IMR-90 (cell line): ENCODE measurements at regions not wholly inside any gene's neighbourhood (a gene's known extent, or its start where the extent isn't known, plus 50 kb on each side); places are given as distances from the start of the nearest gene placed in this dataset.

Source experiments
- ATAC-seq: fragments of 200-7000 bp; cut with Tn5 transposase; 2 replicates; pipeline ENCODE4 v1.9.1; 2020; ENCODE audit warnings: low read depth, mild to moderate bottlenecking, moderate library complexity
- BruUV-seq: library from RNA; stranded (reverse); fragments of 400-500 nt; replicated peaks from 2 replicates; lab custom pipeline; 2021; lab: Mats Ljungman, UMichigan
- CTCF ChIA-PET: fragments of 300-600 bp; formaldehyde crosslinking; extraction: SDS; loops from one replicate; lab custom pipeline; 2021; ENCODE audit warnings: antibody characterized with exemption; lab: Yijun Ruan, JAX
- POLR2A ChIA-PET: fragments of 300-600 bp; sonication (Branson Sonifier 250); formaldehyde crosslinking; loops from one replicate; lab custom pipeline; 2022; ENCODE audit warnings: antibody characterized with exemption; ENCODE audit not compliant: unreplicated experiment; lab: Charles Lee
- DNase-seq: peaks from one replicate; pipeline ENCODE4 v3.0.0; 2013
- H2AFZ ChIP-seq: replicated peaks from 2 replicates; pipeline ENCODE3; 2013; ENCODE audit warnings: low read length, mild to moderate bottlenecking; ENCODE audit not compliant: poor library complexity
- H2AK5ac ChIP-seq: 2 replicates; pipeline ENCODE4 v1.6.1; 2013; ENCODE audit warnings: low read depth, low read length, inconsistent platforms
- H2AK9ac ChIP-seq: replicated peaks from 2 replicates; pipeline ENCODE3; 2013; ENCODE audit warnings: mild to moderate bottlenecking, low read depth, low read length, moderate library complexity; ENCODE audit not compliant: poor library complexity
- H2BK120ac ChIP-seq: 2 replicates; pipeline ENCODE4 v1.6.1; 2013; ENCODE audit warnings: low read depth, low read length, inconsistent platforms
- H2BK15ac ChIP-seq: 3 replicates; pipeline ENCODE4 v1.6.1; 2013; ENCODE audit warnings: low read depth, low read length, inconsistent platforms
- H2BK20ac ChIP-seq: 2 replicates; pipeline ENCODE4 v1.6.1; 2013; ENCODE audit warnings: low read depth, mild to moderate bottlenecking, inconsistent platforms, low read length, moderate library complexity
- H2BK5ac ChIP-seq: 2 replicates; pipeline ENCODE4 v1.6.1; 2013; ENCODE audit warnings: mild to moderate bottlenecking, low read depth, low read length, inconsistent platforms; ENCODE audit not compliant: poor library complexity, severe bottlenecking
- H3K14ac ChIP-seq: replicated peaks from 2 replicates; pipeline ENCODE4 v1.6.1; 2013; ENCODE audit warnings: low read depth, low read length, inconsistent platforms
- H3K18ac ChIP-seq: 2 replicates; pipeline ENCODE4 v1.6.1; 2013; ENCODE audit warnings: low read depth, low read length, control low read depth
- H3K23ac ChIP-seq: 2 replicates; pipeline ENCODE4 v1.6.1; 2013; ENCODE audit warnings: low read depth, low read length, inconsistent platforms
- H3K27ac ChIP-seq: 2 replicates; pipeline ENCODE4 v1.5.1; 2013; ENCODE audit warnings: mild to moderate bottlenecking, control low read depth, low read length; ENCODE audit not compliant: insufficient read depth
- H3K27me3 ChIP-seq: 2 replicates; pipeline ENCODE4 v1.6.1; 2013; ENCODE audit warnings: low read length; ENCODE audit not compliant: control insufficient read depth, insufficient read depth
- H3K36me3 ChIP-seq: 2 replicates; pipeline ENCODE4 v1.6.1; 2013; ENCODE audit warnings: low read length, mixed read lengths; ENCODE audit not compliant: control insufficient read depth, insufficient read depth
- H3K4ac ChIP-seq: 2 replicates; pipeline ENCODE4 v1.6.1; 2013; ENCODE audit warnings: low read depth, low read length, inconsistent platforms
- H3K4me1 ChIP-seq: 2 replicates; pipeline ENCODE4 v1.6.1; 2013; ENCODE audit warnings: low read length, mixed read lengths; ENCODE audit not compliant: control insufficient read depth, insufficient read depth
- H3K4me2 ChIP-seq: 2 replicates; pipeline ENCODE4 v1.6.1; 2013; ENCODE audit warnings: low read depth, mild to moderate bottlenecking, control low read depth, low read length, moderate library complexity
- H3K4me3 ChIP-seq: 2 replicates; pipeline ENCODE4 v1.5.1; 2013; ENCODE audit warnings: low read depth, mild to moderate bottlenecking, control low read depth, low read length, moderate library complexity; ENCODE audit not compliant: insufficient read depth
- H3K56ac ChIP-seq: 2 replicates; pipeline ENCODE4 v1.6.1; 2013; ENCODE audit warnings: low read length, inconsistent platforms; ENCODE audit not compliant: insufficient read depth; ENCODE audit errors: extremely low read depth
- H3K79me1 ChIP-seq, 2 experiments: 2 replicates each; pipeline ENCODE4 v1.6.1; 2013; ENCODE audit warnings: low read length in 2 of 2, inconsistent platforms in 1 of 2, low read depth in 1 of 2
- H3K9ac ChIP-seq: 2 replicates; pipeline ENCODE4 v1.6.1; 2013; ENCODE audit warnings: low read depth, low read length, control low read depth
- H3K9me1 ChIP-seq: 2 replicates; pipeline ENCODE4 v1.6.1; 2013; ENCODE audit warnings: low read length, inconsistent platforms; ENCODE audit not compliant: insufficient read depth
- H3K9me3 ChIP-seq: 2 replicates; pipeline ENCODE4 v1.6.1; 2013; ENCODE audit warnings: low read length; ENCODE audit not compliant: control insufficient read depth, insufficient read depth
- H4K20me1 ChIP-seq: 2 replicates; pipeline ENCODE4 v1.6.1; 2013; ENCODE audit warnings: low read length, inconsistent platforms; ENCODE audit not compliant: insufficient read depth
- H4K5ac ChIP-seq: 2 replicates; pipeline ENCODE4 v1.6.1; 2013; ENCODE audit warnings: mild to moderate bottlenecking, low read depth, low read length, control low read depth
- H4K8ac ChIP-seq, 2 experiments: 2 replicates each; pipeline ENCODE4 v1.6.1; 2013; ENCODE audit warnings: low read depth in 2 of 2, low read length in 2 of 2, control low read depth in 1 of 2, inconsistent platforms in 1 of 2
- H4K91ac ChIP-seq: 2 replicates; pipeline ENCODE4 v1.6.1; 2013; ENCODE audit warnings: low read depth, low read length, inconsistent platforms; ENCODE audit not compliant: insufficient read depth
- CHD1 ChIP-seq: IDR thresholded peaks from 2 replicates; pipeline ENCODE4 v1.6.1; 2012; ENCODE audit warnings: low read depth, low read length, improper control_type of control experiment
- MAFK ChIP-seq: IDR thresholded peaks from 2 replicates; pipeline ENCODE4 v1.6.1; 2012; ENCODE audit warnings: low read depth, low read length, improper control_type of control experiment
- POLR2A ChIP-seq: IDR thresholded peaks from 2 replicates; pipeline ENCODE4 v1.6.1; 2012; ENCODE audit warnings: mild to moderate bottlenecking, low read depth, low read length
- RCOR1 ChIP-seq: IDR thresholded peaks from 2 replicates; pipeline ENCODE4 v1.6.1; 2012; ENCODE audit warnings: mild to moderate bottlenecking, low read length, improper control_type of control experiment; ENCODE audit not compliant: insufficient replicate concordance
- SMC3 ChIP-seq: fragments of 150-350 bp; IDR thresholded peaks from 2 replicates; pipeline ENCODE4 v1.6.1; 2016; ENCODE audit warnings: low read depth, mild to moderate bottlenecking, antibody characterized with exemption, low read length, moderate library complexity
- WGBS, 2 experiments: methylation state at CpG; one replicate each; pipeline versions ENCODE4 v1.1.5 to v1.1.7; 2013; ENCODE audit warnings: missing lambda C conversion rate in 2 of 2; ENCODE audit not compliant: insufficient read length in 1 of 2; ENCODE audit errors: extremely low coverage in 2 of 2; 5-methylcytosine and 5-hydroxymethylcytosine counted together
- dilution Hi-C: fragments of 300-500 bp; cut with HindIII; formaldehyde crosslinking; loops from one replicate; pipeline ENCODE4 v1.14.3; 2018; ENCODE audit warnings: low sequenced_read_pairs; ENCODE audit not compliant: unreplicated experiment
- in situ Hi-C: fragments of 300-500 bp; cut with MboI; formaldehyde crosslinking; loops from 3 replicates; pipeline ENCODE4 v1.14.3; 2019; ENCODE audit warnings: low sequenced_read_pairs, inconsistent platforms, mixed read lengths
- intact Hi-C: fragments of 100-400 bp; cut with micrococcal nuclease; formaldehyde crosslinking; loops from 2 replicates; pipeline ENCODE4 v1.10.0; 2022
- TF ChIP-seq, protein P1 (sequence below): fragments of 150-350 bp; IDR thresholded peaks from 2 replicates; pipeline ENCODE4 v1.6.1; 2017; ENCODE audit warnings: mild to moderate bottlenecking, antibody characterized with exemption, low read length, low read depth
- TF ChIP-seq, protein P2 (sequence below): conservative IDR thresholded peaks from 2 replicates; pipeline ENCODE4 v1.5.1; 2012; ENCODE audit warnings: mild to moderate bottlenecking, low read depth, low read length, improper control_type of control experiment

DNA sequence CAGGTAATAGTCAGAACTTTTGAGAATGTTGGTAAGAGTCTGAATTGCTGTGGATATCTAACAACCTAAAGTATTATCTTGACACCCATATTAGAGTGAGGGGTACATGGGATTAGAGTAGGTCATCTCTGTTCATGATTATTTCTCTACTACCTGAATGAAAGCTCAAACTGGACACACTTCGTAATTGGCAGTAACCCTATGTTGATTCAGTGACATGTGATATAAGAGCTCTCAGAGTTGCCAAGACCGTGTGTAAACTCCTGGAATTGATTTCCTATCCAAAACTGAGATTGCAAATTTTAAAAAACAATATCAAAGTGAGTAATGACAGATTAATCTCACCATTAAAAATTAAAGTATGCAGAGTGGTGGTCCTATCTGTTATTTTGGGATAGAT is 214.8 kb upstream of the ARHGEF26 start:
- Histone ChIP-seq H3K4ac (no peak overlapping the region), H3K4me2 (no peak overlapping the region), H3K9me3 (no peaks in the 10 kb centered on the region), H3K27ac (no peak overlapping the region), H4K20me1 (no peaks in the 10 kb centered on the region), H3K27me3 (no peaks in the 10 kb centered on the region), H2BK5ac (no peak overlapping the region), H3K14ac (no peak overlapping the region), H2AK5ac (no peak overlapping the region), H3K18ac (no peak overlapping the region), H3K4me3 (no peak overlapping the region), H3K23ac (no peak overlapping the region), H4K8ac (no peak overlapping the region), H2BK20ac (no peak overlapping the region), H3K9me1 (no peaks in the 10 kb centered on the region), H3K79me1 (no peaks in the 10 kb centered on the region), H4K91ac (no peak overlapping the region), H2AK9ac (no peak overlapping the region), H3K56ac (no peak overlapping the region), H4K5ac (no peak overlapping the region), H3K36me3 (no peaks in the 10 kb centered on the region), H3K4me1 (no peaks in the 10 kb centered on the region), H3K9ac (no peak overlapping the region), H2AFZ (no peak overlapping the region), H2BK120ac (no peak overlapping the region), H2BK15ac (no peak overlapping the region)
- ChIA-PET CTCF (no interaction called here), POLR2A (no interaction called here)
- no CpG with 5 or more reads among the region's 2 CpGs for WGBS, 2 experiments
- BruUV-seq: no TSS peak
- DNase-seq (no peak), ATAC-seq (no peak)
- intact Hi-C loops: no loop called here
- dilution Hi-C loops: no loop called here
- in situ Hi-C loops: no loop called here
- TF ChIP-seq CHD1: no peak
- TF ChIP-seq POLR2A: no peak
- TF ChIP-seq, protein P1, sequence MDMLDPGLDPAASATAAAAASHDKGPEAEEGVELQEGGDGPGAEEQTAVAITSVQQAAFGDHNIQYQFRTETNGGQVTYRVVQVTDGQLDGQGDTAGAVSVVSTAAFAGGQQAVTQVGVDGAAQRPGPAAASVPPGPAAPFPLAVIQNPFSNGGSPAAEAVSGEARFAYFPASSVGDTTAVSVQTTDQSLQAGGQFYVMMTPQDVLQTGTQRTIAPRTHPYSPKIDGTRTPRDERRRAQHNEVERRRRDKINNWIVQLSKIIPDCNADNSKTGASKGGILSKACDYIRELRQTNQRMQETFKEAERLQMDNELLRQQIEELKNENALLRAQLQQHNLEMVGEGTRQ: no peak
- TF ChIP-seq, protein P2, sequence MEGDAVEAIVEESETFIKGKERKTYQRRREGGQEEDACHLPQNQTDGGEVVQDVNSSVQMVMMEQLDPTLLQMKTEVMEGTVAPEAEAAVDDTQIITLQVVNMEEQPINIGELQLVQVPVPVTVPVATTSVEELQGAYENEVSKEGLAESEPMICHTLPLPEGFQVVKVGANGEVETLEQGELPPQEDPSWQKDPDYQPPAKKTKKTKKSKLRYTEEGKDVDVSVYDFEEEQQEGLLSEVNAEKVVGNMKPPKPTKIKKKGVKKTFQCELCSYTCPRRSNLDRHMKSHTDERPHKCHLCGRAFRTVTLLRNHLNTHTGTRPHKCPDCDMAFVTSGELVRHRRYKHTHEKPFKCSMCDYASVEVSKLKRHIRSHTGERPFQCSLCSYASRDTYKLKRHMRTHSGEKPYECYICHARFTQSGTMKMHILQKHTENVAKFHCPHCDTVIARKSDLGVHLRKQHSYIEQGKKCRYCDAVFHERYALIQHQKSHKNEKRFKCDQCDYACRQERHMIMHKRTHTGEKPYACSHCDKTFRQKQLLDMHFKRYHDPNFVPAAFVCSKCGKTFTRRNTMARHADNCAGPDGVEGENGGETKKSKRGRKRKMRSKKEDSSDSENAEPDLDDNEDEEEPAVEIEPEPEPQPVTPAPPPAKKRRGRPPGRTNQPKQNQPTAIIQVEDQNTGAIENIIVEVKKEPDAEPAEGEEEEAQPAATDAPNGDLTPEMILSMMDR: no peak
- TF ChIP-seq MAFK: no peak
- no peak for TF ChIP-seq RCOR1
- TF ChIP-seq SMC3: no peak
